ENCODE measurements at regions not wholly inside any gene's neighbourhood (a gene's known extent, or its start where the extent isn't known, plus 50 kb on each side); places are given as distances from the start of the nearest gene placed in this dataset.

DNA sequence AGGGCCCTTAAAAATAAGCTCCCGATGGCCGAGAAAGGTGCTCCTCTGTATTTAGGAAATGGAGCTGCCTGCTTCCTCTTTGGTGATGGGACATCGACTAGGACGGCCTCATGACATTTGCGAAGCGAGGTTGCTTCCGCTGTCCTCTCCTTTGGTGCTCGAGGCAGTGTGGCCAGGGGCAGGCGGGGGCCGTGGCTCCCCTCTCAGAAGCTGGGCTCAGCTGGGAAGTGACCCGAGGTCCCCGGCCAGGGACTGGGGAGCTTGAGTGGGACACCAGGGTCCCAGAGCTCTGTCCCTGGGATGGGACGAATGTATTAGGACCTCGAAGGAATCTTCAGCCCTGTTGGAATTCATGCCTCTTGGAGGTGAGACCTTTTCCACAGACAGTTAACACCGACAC is 151.1 kb downstream of the CTTN start:
- WGBS (ENCODE audit: insufficient coverage, low coverage, low lambda C conversion rate, missing lambda C conversion rate) = 77% methylated on average over 7 of the region's 15 CpGs
- Histone ChIP-seq H3K27ac (no peak overlapping the region), H3K9me3 (no peaks in the 10 kb centered on the region), H3K4me3 (no peak overlapping the region), H3K4me1 (no peaks in the 10 kb centered on the region), H3K27me3 (no peaks in the 10 kb centered on the region), H3K36me3 (no peaks in the 10 kb centered on the region)
- ATAC-seq (no peak), DNase-seq (no peak)
- intact Hi-C loops (cut with DNase I) = no loop called here
- TF ChIP-seq POLR2A (IDR thresholded peaks at IDR 0.05) = no peak
- no peak for TF ChIP-seq CTCF (IDR thresholded peaks at IDR 0.05)

DNA sequence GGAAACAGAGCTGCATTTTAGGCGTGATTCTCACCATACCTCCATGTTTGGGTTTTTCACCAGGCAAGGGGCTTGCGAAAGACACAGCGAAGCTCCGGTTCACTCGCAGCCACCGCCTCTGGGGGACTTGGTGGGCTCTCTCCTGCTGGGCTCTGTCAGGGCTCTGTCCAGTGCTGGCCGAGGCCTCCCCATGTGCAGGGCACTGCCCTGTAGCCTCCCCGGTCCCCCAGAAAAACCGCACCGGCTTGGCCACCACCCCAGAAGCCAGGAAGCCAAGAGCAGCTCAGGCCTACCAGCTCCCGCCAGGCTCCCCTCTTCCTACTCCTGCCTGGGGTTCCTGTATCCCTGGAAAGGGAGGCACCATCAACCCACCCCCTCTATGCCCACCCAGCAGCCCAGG is 151.5 kb downstream of the CTTN start:
- DNase-seq (no peak), ATAC-seq (no peak)
- no peaks in the 10 kb centered on the region for H3K4me1 ChIP-seq
- WGBS (ENCODE audit: insufficient coverage, low coverage, low lambda C conversion rate, missing lambda C conversion rate) = no CpG with 5 or more reads among the region's 11 CpGs
- no peaks in the 10 kb centered on the region for H3K9me3 ChIP-seq
- intact Hi-C loops (cut with DNase I) = no loop called here
- TF ChIP-seq POLR2A (IDR thresholded peaks at IDR 0.05) (no peak), CTCF (IDR thresholded peaks at IDR 0.05) (no peak)
- no peak overlapping the region for H3K4me3 ChIP-seq
- H3K27me3 ChIP-seq = no peaks in the 10 kb centered on the region
- no peaks in the 10 kb centered on the region for H3K36me3 ChIP-seq
- no peak overlapping the region for H3K27ac ChIP-seq

- Histone ChIP-seq H3K4me3 (no peak overlapping the region), H3K36me3 (no peaks in the 10 kb centered on the region), H3K9me3 (no peaks in the 10 kb centered on the region), H3K27ac (no peak overlapping the region), H3K4me1 (no peaks in the 10 kb centered on the region), H3K27me3 (no peaks in the 10 kb centered on the region)
- intact Hi-C loops (cut with DNase I) = no loop called here
- no peak for DNase-seq
- 81% methylated on average over 4 of the region's 22 CpGs for WGBS (ENCODE audit: insufficient coverage, low coverage, low lambda C conversion rate, missing lambda C conversion rate)
- no peak for TF ChIP-seq CTCF (IDR thresholded peaks at IDR 0.05)
- ATAC-seq = no peak
Observed at GRCh38 chr11:70550456-70551195, 152.3 kb downstream of the CTTN start.

DNA sequence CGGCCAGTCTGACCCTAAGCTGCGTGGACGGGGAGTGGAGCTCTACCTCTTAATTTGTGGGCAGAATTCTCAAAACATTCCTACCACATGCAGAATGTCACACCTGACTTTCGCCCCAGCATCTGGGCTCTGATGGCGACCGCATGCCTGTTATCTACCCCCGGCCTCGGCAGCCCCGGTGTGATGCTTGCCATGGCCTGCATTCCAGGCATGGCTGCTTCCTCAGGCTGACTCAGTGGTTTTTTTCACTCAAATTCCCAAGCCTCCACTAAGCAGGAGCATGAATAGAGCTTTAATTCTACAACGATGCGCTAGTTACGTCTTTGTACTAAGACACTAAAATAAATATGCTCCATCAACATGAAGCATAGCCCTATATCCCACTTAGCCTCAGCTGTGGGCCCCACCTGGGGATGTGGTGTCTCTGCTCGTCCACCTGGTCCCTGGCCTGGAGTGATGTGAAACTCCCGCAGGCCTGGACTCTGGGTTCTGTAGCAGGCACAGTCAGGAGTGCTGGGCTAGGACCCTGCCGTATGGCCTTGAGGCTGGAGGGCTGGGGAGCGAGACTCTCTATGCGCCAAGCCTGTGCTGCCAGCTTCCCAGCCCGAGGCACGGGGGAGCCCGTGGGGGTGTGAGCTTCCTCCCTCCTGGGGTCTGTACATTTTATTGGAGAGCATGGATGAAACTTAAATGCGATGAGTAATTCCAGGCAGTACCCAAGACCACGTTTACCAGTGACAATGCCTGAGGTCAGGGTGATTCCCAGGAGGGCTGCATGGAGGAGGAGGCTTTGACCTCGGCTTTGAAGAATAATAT is 153.2 kb downstream of the CTTN start:
- 77% methylated on average over 14 of the region's 23 CpGs for WGBS (ENCODE audit: insufficient coverage, low coverage, low lambda C conversion rate, missing lambda C conversion rate)
- H3K27me3 ChIP-seq = no peaks in the 10 kb centered on the region
- no peak for ATAC-seq
- no peaks in the 10 kb centered on the region for H3K9me3 ChIP-seq
- no peak for DNase-seq
- intact Hi-C loops (cut with DNase I) = no loop called here
- no peak for TF ChIP-seq CTCF (IDR thresholded peaks at IDR 0.05)
- TF ChIP-seq POLR2A (IDR thresholded peaks at IDR 0.05) = no peak
- no peak overlapping the region for H3K4me3 ChIP-seq
- H3K4me1 ChIP-seq = no peaks in the 10 kb centered on the region
- no peak overlapping the region for H3K27ac ChIP-seq
- H3K36me3 ChIP-seq = no peaks in the 10 kb centered on the region
